ENCODE measurements at regions not wholly inside any gene's neighbourhood (a gene's known extent, or its start where the extent isn't known, plus 50 kb on each side); places are given as distances from the start of the nearest gene placed in this dataset.

GRCh38 chr7:84939888-84940287 lies 247.0 kb downstream of the SEMA3D start:
- TF ChIP-seq, protein P1, sequence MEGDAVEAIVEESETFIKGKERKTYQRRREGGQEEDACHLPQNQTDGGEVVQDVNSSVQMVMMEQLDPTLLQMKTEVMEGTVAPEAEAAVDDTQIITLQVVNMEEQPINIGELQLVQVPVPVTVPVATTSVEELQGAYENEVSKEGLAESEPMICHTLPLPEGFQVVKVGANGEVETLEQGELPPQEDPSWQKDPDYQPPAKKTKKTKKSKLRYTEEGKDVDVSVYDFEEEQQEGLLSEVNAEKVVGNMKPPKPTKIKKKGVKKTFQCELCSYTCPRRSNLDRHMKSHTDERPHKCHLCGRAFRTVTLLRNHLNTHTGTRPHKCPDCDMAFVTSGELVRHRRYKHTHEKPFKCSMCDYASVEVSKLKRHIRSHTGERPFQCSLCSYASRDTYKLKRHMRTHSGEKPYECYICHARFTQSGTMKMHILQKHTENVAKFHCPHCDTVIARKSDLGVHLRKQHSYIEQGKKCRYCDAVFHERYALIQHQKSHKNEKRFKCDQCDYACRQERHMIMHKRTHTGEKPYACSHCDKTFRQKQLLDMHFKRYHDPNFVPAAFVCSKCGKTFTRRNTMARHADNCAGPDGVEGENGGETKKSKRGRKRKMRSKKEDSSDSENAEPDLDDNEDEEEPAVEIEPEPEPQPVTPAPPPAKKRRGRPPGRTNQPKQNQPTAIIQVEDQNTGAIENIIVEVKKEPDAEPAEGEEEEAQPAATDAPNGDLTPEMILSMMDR (IDR thresholded peaks at IDR 0.05) = no peak
- TF ChIP-seq POLR2A (IDR thresholded peaks at IDR 0.05) = no peak
